ENCODE measurements at regions not wholly inside any gene's neighbourhood (a gene's known extent, or its start where the extent isn't known, plus 50 kb on each side); places are given as distances from the start of the nearest gene placed in this dataset.

DNA sequence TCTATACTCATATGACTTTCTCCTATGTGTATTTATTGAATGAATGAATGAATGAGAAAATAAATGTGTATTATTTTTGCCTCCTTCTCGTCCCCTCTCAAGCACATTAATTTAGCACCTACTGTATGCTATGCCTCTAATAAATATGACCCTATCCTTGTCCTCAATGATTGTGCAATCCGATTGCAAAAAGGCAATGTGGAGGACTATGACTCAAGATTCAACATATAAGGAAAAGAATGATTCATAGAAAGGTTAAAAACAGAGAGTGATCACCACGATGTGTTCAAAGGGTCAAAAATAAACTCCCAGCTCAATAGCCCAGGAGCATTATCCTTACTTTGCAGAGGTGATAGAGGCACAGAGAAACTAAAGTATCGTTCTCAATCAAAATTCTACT lies 322.8 kb upstream of the SORCS1 start:
- H3K4me1 ChIP-seq (ENCODE audit: control insufficient read depth in 1 of 2, insufficient read depth in 2 of 2, low read length in 2 of 2): no peaks in the 10 kb centered on the region

More for the DNA sequence above, 322.8 kb upstream of the SORCS1 start:
- intact Hi-C loops (cut with micrococcal nuclease): no loop called here
- Histone ChIP-seq H3K27me3 (ENCODE audit: insufficient read depth, low read length) (no peaks in the 10 kb centered on the region), H4K20me1 (ENCODE audit: insufficient read depth) (no peaks in the 10 kb centered on the region), H3K9me3 (ENCODE audit: control insufficient read depth in 1 of 2, insufficient read depth in 1 of 2, low read depth in 1 of 2, low read length in 2 of 2) (peaks cover 40 to 61% of the 10 kb centered on the region in 2 experiments; a peak in 2 of 4 replicates), H3K4me2 (ENCODE audit: low read length) (no peak overlapping the region), H3K36me3 (ENCODE audit: control insufficient read depth in 1 of 2, insufficient read depth in 2 of 2, low read length in 2 of 2) (no peaks in the 10 kb centered on the region), H2AFZ (ENCODE audit: low read depth, low read length, poor library complexity, severe bottlenecking) (no peak overlapping the region), H3K9ac (ENCODE audit: low read length) (no peak overlapping the region), H3K4me3 (replicated peaks in 1 of 2; ENCODE audit: low read depth in 1 of 2, low read length in 2 of 2) (no peak overlapping the region), H3K9me2 (ENCODE audit: insufficient read depth) (no peaks in the 10 kb centered on the region), H3K27ac (ENCODE audit: low read depth, low read length) (no peak overlapping the region), H3K79me2 (ENCODE audit: insufficient read depth, low read length) (no peaks in the 10 kb centered on the region)
- TF ChIP-seq SIN3A (IDR thresholded peaks at IDR 0.05; ENCODE audit: low read depth): no peak
- no peak for TF ChIP-seq CEBPB (IDR thresholded peaks at IDR 0.05; ENCODE audit: low read depth)
- no peak for TF ChIP-seq ZBTB33 (IDR thresholded peaks at IDR 0.05; ENCODE audit: extremely low read depth, insufficient replicate concordance, low read length)
- no peak for TF ChIP-seq ELF1 (IDR thresholded peaks at IDR 0.05; ENCODE audit: borderline replicate concordance, low read depth)
- TF ChIP-seq ZFX (IDR thresholded peaks at IDR 0.05): no peak
- no peak for TF ChIP-seq RAD21 (IDR thresholded peaks at IDR 0.05; ENCODE audit: low read depth)
- no peak for TF ChIP-seq ZNF274 (IDR thresholded peaks at IDR 0.05; ENCODE audit: low read depth, low read length)
- TF ChIP-seq, protein P1, sequence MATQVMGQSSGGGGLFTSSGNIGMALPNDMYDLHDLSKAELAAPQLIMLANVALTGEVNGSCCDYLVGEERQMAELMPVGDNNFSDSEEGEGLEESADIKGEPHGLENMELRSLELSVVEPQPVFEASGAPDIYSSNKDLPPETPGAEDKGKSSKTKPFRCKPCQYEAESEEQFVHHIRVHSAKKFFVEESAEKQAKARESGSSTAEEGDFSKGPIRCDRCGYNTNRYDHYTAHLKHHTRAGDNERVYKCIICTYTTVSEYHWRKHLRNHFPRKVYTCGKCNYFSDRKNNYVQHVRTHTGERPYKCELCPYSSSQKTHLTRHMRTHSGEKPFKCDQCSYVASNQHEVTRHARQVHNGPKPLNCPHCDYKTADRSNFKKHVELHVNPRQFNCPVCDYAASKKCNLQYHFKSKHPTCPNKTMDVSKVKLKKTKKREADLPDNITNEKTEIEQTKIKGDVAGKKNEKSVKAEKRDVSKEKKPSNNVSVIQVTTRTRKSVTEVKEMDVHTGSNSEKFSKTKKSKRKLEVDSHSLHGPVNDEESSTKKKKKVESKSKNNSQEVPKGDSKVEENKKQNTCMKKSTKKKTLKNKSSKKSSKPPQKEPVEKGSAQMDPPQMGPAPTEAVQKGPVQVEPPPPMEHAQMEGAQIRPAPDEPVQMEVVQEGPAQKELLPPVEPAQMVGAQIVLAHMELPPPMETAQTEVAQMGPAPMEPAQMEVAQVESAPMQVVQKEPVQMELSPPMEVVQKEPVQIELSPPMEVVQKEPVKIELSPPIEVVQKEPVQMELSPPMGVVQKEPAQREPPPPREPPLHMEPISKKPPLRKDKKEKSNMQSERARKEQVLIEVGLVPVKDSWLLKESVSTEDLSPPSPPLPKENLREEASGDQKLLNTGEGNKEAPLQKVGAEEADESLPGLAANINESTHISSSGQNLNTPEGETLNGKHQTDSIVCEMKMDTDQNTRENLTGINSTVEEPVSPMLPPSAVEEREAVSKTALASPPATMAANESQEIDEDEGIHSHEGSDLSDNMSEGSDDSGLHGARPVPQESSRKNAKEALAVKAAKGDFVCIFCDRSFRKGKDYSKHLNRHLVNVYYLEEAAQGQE (IDR thresholded peaks at IDR 0.05; ENCODE audit: low read depth): no peak
- no peak for TF ChIP-seq EZH2phosphoT487 (IDR thresholded peaks at IDR 0.05; ENCODE audit: borderline replicate concordance)
- TF ChIP-seq EGR1 (IDR thresholded peaks at IDR 0.05; ENCODE audit: low read depth): no peak
- no peak for TF ChIP-seq ATF3 (IDR thresholded peaks at IDR 0.05)
- TF ChIP-seq YY1 (IDR thresholded peaks at IDR 0.05; ENCODE audit: extremely low read depth, insufficient replicate concordance, low read depth, low read length): no peak
- TF ChIP-seq, protein P2, sequence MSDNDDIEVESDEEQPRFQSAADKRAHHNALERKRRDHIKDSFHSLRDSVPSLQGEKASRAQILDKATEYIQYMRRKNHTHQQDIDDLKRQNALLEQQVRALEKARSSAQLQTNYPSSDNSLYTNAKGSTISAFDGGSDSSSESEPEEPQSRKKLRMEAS (IDR thresholded peaks at IDR 0.05): no peak
- no peak for TF ChIP-seq EZH2 (IDR thresholded peaks at IDR 0.05)
- no peak for TF ChIP-seq CBX3 (IDR thresholded peaks at IDR 0.05; ENCODE audit: low read depth)
- no peak for TF ChIP-seq POLR2AphosphoS5 (IDR thresholded peaks at IDR 0.05; ENCODE audit: low read depth, low read length)
- no peak for TF ChIP-seq JUND (IDR thresholded peaks at IDR 0.05)
- TF ChIP-seq FOSL1 (IDR thresholded peaks at IDR 0.05; ENCODE audit: low read depth): no peak
- DNase-seq (ENCODE audit: low read depth, low spot score) (no peak), ATAC-seq (no peak)
- ChIA-PET RAD21 (ENCODE audit: low non-redundant PET in 1 of 2, low total read pairs in 2 of 2, uncharacterized antibody in 2 of 2, unreplicated experiment in 2 of 2) (no interaction called here), CTCF (no interaction called here), POLR2A (no interaction called here)
- no TSS peak for BruUV-seq (replicated peaks)

Measured in HCT116 (cell line).